CD4-positive, CD25-positive, alpha-beta regulatory T cell (primary cell): ENCODE measurements at regions not wholly inside any gene's neighbourhood (a gene's known extent, or its start where the extent isn't known, plus 50 kb on each side); places are given as distances from the start of the nearest gene placed in this dataset.

Source experiments
- ATAC-seq, 2 donors: fragments of 150-1000 bp; cut with Tn5 transposase; one replicate each; pipeline ENCODE4 v1.10.0; 2021; ENCODE audit warnings: low read depth in 2 of 2, moderate number of reproducible peaks in 2 of 2, moderate library complexity in 1 of 2
- DNase-seq, 3 donors: peaks; one replicate each; pipeline versions ENCODE4 v3.0.0 to v3.0.0-alpha.2; 2012 to 2022; ENCODE audit warnings: mixed read lengths in 1 of 3
- H3K27ac ChIP-seq: one replicate; pipeline ENCODE4 v1.7.0; 2013; ENCODE audit warnings: mild to moderate bottlenecking, low read length; ENCODE audit not compliant: insufficient read depth, poor library complexity, severe bottlenecking
- H3K27me3 ChIP-seq: one replicate; pipeline ENCODE4 v1.7.0; 2013; ENCODE audit warnings: low read length; ENCODE audit not compliant: control insufficient read depth, insufficient read depth
- H3K36me3 ChIP-seq: one replicate; pipeline ENCODE4 v1.7.0; 2013; ENCODE audit warnings: mild to moderate bottlenecking, low read length, moderate library complexity; ENCODE audit not compliant: control insufficient read depth, insufficient read depth
- H3K4me1 ChIP-seq: 2 replicates; pipeline ENCODE4 v1.7.0; 2013; ENCODE audit warnings: mild to moderate bottlenecking, low read length; ENCODE audit not compliant: insufficient read depth, control insufficient read depth, poor library complexity, severe bottlenecking
- H3K4me3 ChIP-seq: one replicate; pipeline ENCODE4 v1.7.0; 2013; ENCODE audit warnings: low read depth, mild to moderate bottlenecking, low read length, moderate library complexity
- H3K9me3 ChIP-seq, 2 experiments: 1 replicate in 1 of 2; 2 replicates in 1 of 2; pipeline ENCODE4 v1.7.0; 2013; ENCODE audit warnings: low read length in 2 of 2, mild to moderate bottlenecking in 1 of 2, moderate library complexity in 1 of 2; ENCODE audit not compliant: control insufficient read depth in 2 of 2
- H3K27ac Mint-ChIP-seq, 3 donors: one replicate each; pipeline ENCODE4 v1.8.0; 2020 to 2022; ENCODE audit warnings: mild to moderate bottlenecking in 3 of 3, mixed read lengths in 3 of 3, moderate library complexity in 2 of 3
- H3K27me3 Mint-ChIP-seq: one replicate; pipeline ENCODE4 v1.8.0; 2022; ENCODE audit warnings: mild to moderate bottlenecking, mixed read lengths
- H3K36me3 Mint-ChIP-seq: one replicate; pipeline ENCODE4 v1.8.0; 2020; ENCODE audit warnings: mixed read lengths
- H3K4me1 Mint-ChIP-seq, 4 donors: one replicate each; pipeline ENCODE4 v1.8.0; 2020 to 2022; ENCODE audit warnings: mixed read lengths in 4 of 4, mild to moderate bottlenecking in 1 of 4
- H3K4me3 Mint-ChIP-seq, 4 donors: one replicate each; pipeline ENCODE4 v1.8.0; 2020 to 2022; ENCODE audit warnings: mild to moderate bottlenecking in 4 of 4, mixed read lengths in 4 of 4, moderate library complexity in 3 of 4
- H3K9me3 Mint-ChIP-seq, 7 donors: one replicate each; pipeline ENCODE4 v1.8.0; 2020 to 2022; ENCODE audit warnings: mixed read lengths in 7 of 7, mild to moderate bottlenecking in 3 of 7, moderate library complexity in 2 of 7

- Histone ChIP-seq H3K36me3 (no peaks in the 10 kb centered on the region), H3K27me3 (peaks cover 2% of the 10 kb centered on the region), H3K9me3 (no peaks in the 10 kb centered on the region), H3K4me3 (no peak overlapping the region), H3K4me1 (no peaks in the 10 kb centered on the region), H3K27ac (no peak overlapping the region)
- Mint-ChIP-seq H3K27ac (no peak overlapping the region), H3K36me3 (no peaks in the 10 kb centered on the region), H3K27me3 (peaks cover 15% of the 10 kb centered on the region), H3K9me3 (peaks cover 0 to 6% (median 0%) of the 10 kb centered on the region in 7 donors), H3K4me1 (no peaks in the 10 kb centered on the region), H3K4me3 (no peak overlapping the region)
- no peak for DNase-seq
- ATAC-seq = no peak
Measured at GRCh38 chr17:33460781-33461450, 167.8 kb upstream of the ASIC2 start.

GRCh38 chr17:33463887-33464286 lies 170.8 kb upstream of the ASIC2 start:
- H3K27me3 ChIP-seq = no peaks in the 10 kb centered on the region
- H3K4me1 ChIP-seq = no peaks in the 10 kb centered on the region
- no peaks in the 10 kb centered on the region for H3K9me3 ChIP-seq
- no peaks in the 10 kb centered on the region for H3K4me1 Mint-ChIP-seq
- peaks cover 0 to 3% (median 0%) of the 10 kb centered on the region in 7 donors for H3K9me3 Mint-ChIP-seq
- ATAC-seq (no peak), DNase-seq (no peak)
- no peak overlapping the region for H3K4me3 Mint-ChIP-seq
- H3K27ac ChIP-seq = no peak overlapping the region
- peaks cover 9% of the 10 kb centered on the region for H3K27me3 Mint-ChIP-seq
- H3K36me3 Mint-ChIP-seq = no peaks in the 10 kb centered on the region
- H3K27ac Mint-ChIP-seq = no peak overlapping the region
- no peak overlapping the region for H3K4me3 ChIP-seq
- no peaks in the 10 kb centered on the region for H3K36me3 ChIP-seq

- no peaks in the 10 kb centered on the region for H3K36me3 Mint-ChIP-seq
- H3K4me1 ChIP-seq = no peaks in the 10 kb centered on the region
- peaks cover 0 to 3% (median 0%) of the 10 kb centered on the region in 7 donors for H3K9me3 Mint-ChIP-seq
- no peak for ATAC-seq
- no peak overlapping the region for H3K4me3 Mint-ChIP-seq
- no peaks in the 10 kb centered on the region for H3K27me3 ChIP-seq
- H3K27ac Mint-ChIP-seq = no peak overlapping the region
- DNase-seq = no peak
- no peak overlapping the region for H3K4me3 ChIP-seq
- H3K36me3 ChIP-seq = no peaks in the 10 kb centered on the region
- H3K9me3 ChIP-seq = no peaks in the 10 kb centered on the region
- H3K4me1 Mint-ChIP-seq = no peaks in the 10 kb centered on the region
- H3K27me3 Mint-ChIP-seq = peaks cover 9% of the 10 kb centered on the region
- H3K27ac ChIP-seq = no peak overlapping the region
Measured at GRCh38 chr17:33464669-33465280, 171.7 kb upstream of the ASIC2 start.

- no peak overlapping the region for H3K4me3 ChIP-seq
- no peaks in the 10 kb centered on the region for H3K4me1 Mint-ChIP-seq
- peaks cover 0 to under 1% (median 0%) of the 10 kb centered on the region in 7 donors for H3K9me3 Mint-ChIP-seq
- H3K27me3 ChIP-seq = no peaks in the 10 kb centered on the region
- H3K9me3 ChIP-seq = no peaks in the 10 kb centered on the region
- H3K27ac ChIP-seq = no peak overlapping the region
- no peak overlapping the region for H3K4me3 Mint-ChIP-seq
- H3K36me3 ChIP-seq = no peaks in the 10 kb centered on the region
- H3K36me3 Mint-ChIP-seq = no peaks in the 10 kb centered on the region
- no peaks in the 10 kb centered on the region for H3K4me1 ChIP-seq
- DNase-seq (no peak), ATAC-seq (no peak)
- no peak overlapping the region for H3K27ac Mint-ChIP-seq
- H3K27me3 Mint-ChIP-seq = no peaks in the 10 kb centered on the region
Measured at GRCh38 chr17:33469421-33469820, 176.3 kb upstream of the ASIC2 start.

GRCh38 chr17:33469911-33470310 lies 176.8 kb upstream of the ASIC2 start:
- H3K9me3 Mint-ChIP-seq = no peaks in the 10 kb centered on the region
- no peaks in the 10 kb centered on the region for H3K4me1 Mint-ChIP-seq
- no peaks in the 10 kb centered on the region for H3K27me3 Mint-ChIP-seq
- no peak overlapping the region for H3K4me3 ChIP-seq
- no peak for ATAC-seq
- H3K4me1 ChIP-seq = no peaks in the 10 kb centered on the region
- no peaks in the 10 kb centered on the region for H3K9me3 ChIP-seq
- no peaks in the 10 kb centered on the region for H3K27me3 ChIP-seq
- no peaks in the 10 kb centered on the region for H3K36me3 Mint-ChIP-seq
- no peak overlapping the region for H3K27ac ChIP-seq
- no peak overlapping the region for H3K27ac Mint-ChIP-seq
- H3K4me3 Mint-ChIP-seq = no peak overlapping the region
- H3K36me3 ChIP-seq = no peaks in the 10 kb centered on the region
- DNase-seq = no peak

DNA sequence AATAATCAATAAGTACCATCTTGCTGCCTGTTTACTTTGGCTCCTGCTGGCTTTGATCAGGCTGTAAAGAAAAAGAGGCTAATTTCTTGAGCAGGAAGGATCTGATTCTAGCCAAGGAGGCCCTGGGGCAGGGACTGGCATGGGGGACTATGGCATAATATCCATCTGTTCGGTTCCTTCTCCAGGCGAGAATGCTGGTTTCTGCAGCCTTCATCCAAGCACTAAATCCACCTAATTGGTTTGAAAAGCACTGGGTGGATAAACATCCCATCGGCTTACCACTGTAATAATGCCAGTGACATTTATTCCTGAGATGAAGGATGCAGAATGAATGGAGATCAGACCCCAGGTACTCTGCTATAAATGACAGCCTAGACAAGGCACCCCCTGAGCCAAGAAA lies 180.0 kb upstream of the ASIC2 start:
- no peaks in the 10 kb centered on the region for H3K27me3 Mint-ChIP-seq
- Histone ChIP-seq H3K27me3 (no peaks in the 10 kb centered on the region), H3K27ac (no peak overlapping the region), H3K9me3 (no peaks in the 10 kb centered on the region), H3K36me3 (no peaks in the 10 kb centered on the region), H3K4me3 (no peak overlapping the region), H3K4me1 (no peaks in the 10 kb centered on the region)
- no peak overlapping the region for H3K4me3 Mint-ChIP-seq
- no peaks in the 10 kb centered on the region for H3K36me3 Mint-ChIP-seq
- DNase-seq (no peak), ATAC-seq (no peak)
- no peaks in the 10 kb centered on the region for H3K4me1 Mint-ChIP-seq
- no peak overlapping the region for H3K27ac Mint-ChIP-seq
- no peaks in the 10 kb centered on the region for H3K9me3 Mint-ChIP-seq

- no peak for DNase-seq
- no peak for ATAC-seq
- H3K27me3 Mint-ChIP-seq = no peaks in the 10 kb centered on the region
- no peaks in the 10 kb centered on the region for H3K4me1 ChIP-seq
- no peak overlapping the region for H3K27ac Mint-ChIP-seq
- no peaks in the 10 kb centered on the region for H3K27me3 ChIP-seq
- no peaks in the 10 kb centered on the region for H3K36me3 ChIP-seq
- H3K4me3 ChIP-seq = no peak overlapping the region
- H3K4me1 Mint-ChIP-seq = no peaks in the 10 kb centered on the region
- no peaks in the 10 kb centered on the region for H3K36me3 Mint-ChIP-seq
- no peaks in the 10 kb centered on the region for H3K9me3 ChIP-seq
- H3K9me3 Mint-ChIP-seq = no peaks in the 10 kb centered on the region
- H3K4me3 Mint-ChIP-seq = no peak overlapping the region
- no peak overlapping the region for H3K27ac ChIP-seq
Measured at GRCh38 chr17:33474789-33475188, 181.7 kb upstream of the ASIC2 start.

DNA sequence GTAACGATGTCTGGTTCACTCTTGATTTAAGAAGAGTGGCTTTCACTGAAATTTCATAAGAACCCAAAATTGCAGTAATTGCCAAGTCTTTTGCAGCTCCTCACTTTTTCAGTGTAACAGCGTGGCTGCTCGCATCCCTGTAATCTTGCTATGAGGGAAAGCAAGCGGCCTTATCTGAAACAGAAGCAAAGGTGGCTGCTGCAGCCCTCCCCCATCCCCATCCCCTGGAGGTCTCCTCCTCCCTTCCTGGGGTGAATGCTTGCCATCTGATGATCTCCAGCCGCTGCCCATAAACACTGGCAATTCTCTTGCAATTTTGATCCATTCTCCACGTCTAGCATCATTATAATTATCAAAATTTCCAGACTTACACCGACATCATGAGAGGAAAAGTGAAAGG lies 182.5 kb upstream of the ASIC2 start:
- Histone ChIP-seq H3K4me1 (no peaks in the 10 kb centered on the region), H3K9me3 (no peaks in the 10 kb centered on the region)
- ATAC-seq = no peak

More for the DNA sequence above, 182.5 kb upstream of the ASIC2 start:
- H3K27me3 Mint-ChIP-seq = no peaks in the 10 kb centered on the region
- H3K4me3 ChIP-seq = no peak overlapping the region
- H3K27ac ChIP-seq = no peak overlapping the region
- no peaks in the 10 kb centered on the region for H3K36me3 ChIP-seq
- H3K27ac Mint-ChIP-seq = no peak overlapping the region
- H3K4me3 Mint-ChIP-seq = no peak overlapping the region
- DNase-seq = no peak
- H3K4me1 Mint-ChIP-seq = no peaks in the 10 kb centered on the region
- no peaks in the 10 kb centered on the region for H3K36me3 Mint-ChIP-seq
- H3K9me3 Mint-ChIP-seq = no peaks in the 10 kb centered on the region
- H3K27me3 ChIP-seq = no peaks in the 10 kb centered on the region
